Central memory CD4-positive, alpha-beta T cell (primary cell): ENCODE measurements at regions not wholly inside any gene's neighbourhood (a gene's known extent, or its start where the extent isn't known, plus 50 kb on each side); places are given as distances from the start of the nearest gene placed in this dataset.
"Not testable (repeated sequence)": the region's sequence is repeated elsewhere in the genome, so short reads cannot be mapped to it uniquely, and the experiment has no call there.

Experiments
- DNase-seq: peaks from one replicate; pipeline ENCODE4 v3.0.0; 2022

DNA sequence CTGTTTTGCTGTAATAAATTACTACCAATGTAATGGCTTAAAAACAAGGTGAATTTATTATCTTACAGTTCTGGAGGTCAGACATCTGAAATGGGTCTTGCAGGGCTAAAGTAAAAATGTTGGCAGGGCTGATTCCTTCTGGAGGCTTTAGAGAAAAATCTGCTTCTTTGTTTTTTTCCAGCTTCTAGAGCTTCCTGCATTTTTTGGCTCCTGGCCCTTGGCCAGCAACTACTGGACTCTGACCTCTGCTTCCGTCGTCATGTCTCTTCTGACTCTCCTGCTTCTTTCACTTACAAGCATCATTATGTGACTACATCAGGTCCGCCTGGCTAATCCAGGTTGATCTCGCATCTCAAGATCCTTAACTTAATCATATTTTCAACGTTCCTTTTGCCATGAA is 350.9 kb downstream of the S1PR1 start:
- DNase-seq, result no peak

DNA sequence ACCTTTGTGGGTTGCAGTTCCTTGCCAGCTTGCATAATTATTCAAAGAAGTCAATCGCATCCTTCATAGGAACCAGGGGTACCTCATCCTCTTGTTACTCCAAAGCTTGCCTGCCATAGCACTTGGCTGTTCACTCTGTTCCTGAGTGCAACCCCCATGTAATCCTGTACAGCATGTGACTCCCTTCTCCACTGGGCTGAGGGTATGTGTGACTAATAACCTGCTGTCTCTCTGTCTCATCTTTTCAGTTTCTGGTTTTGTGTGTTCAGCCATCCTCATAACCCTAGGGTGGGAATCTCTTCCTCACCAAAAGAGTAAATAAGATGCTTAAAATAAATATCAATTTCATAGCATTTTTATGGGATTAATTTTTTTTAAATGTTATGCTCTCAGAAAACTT is 351.9 kb downstream of the S1PR1 start:
- no peak for DNase-seq

DNA sequence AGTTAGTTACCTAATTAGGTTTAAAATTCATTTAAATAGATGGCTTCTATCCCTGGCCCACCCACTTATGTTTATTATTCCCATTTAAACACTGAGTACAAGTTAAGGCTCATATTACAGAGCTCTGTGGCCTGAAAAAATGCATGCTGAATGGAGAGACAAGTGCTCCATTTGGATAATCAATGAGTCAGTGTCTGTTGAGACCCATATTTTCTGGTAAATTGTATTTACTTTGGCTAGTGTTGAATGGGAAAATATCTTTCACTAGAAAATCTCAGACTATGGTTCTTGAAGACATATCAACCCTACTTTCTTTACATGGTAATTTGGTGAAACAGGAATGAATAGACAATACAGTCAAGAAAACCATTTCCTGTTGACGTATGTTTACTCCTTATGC is 356.0 kb downstream of the S1PR1 start:
- no peak for DNase-seq

DNA sequence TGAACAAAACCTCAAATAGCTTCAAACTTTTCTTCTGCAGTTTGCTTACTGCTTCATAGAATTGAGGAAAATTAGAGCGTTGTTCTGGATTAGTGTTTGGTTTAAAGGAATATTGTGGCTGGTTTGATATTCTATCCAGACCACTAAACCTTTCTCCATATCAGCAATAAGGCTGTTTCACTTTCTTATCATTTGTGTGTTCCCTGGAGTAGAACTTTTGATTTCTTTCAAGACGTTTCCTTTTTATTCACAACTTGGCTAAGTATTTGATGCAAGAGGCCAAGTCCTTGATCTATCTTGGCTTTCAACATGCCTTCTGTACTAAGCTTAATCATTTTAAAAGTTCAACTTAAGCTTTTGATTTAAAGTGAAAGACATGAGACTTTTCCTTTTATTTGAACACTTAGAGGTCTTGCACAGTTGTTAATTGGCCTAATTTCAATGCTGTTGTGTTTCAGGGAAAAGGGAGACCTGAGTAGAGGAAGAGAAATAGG is 359.1 kb downstream of the S1PR1 start:
- no peak for DNase-seq

DNA sequence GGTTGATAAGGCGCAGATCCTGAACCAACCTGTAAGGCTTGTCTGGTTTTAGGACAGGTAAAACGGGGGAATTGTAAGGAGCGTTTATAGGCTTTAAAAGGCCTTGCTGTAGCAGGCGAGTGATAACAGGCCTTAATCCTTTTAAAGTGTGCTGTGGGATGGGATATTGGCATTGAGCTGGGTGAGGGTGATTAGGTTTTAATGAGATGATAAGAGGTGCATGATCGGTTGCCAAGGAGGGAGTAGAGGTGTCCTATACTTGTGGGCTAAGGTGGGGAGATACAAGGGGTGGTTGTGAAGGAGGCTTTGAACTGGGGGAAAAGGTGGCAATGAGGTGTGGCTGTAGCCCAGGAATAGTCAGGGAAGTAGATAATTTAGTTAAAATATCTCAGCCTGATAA is 363.8 kb downstream of the S1PR1 start:
- DNase-seq, result not testable (repeated sequence)

DNA sequence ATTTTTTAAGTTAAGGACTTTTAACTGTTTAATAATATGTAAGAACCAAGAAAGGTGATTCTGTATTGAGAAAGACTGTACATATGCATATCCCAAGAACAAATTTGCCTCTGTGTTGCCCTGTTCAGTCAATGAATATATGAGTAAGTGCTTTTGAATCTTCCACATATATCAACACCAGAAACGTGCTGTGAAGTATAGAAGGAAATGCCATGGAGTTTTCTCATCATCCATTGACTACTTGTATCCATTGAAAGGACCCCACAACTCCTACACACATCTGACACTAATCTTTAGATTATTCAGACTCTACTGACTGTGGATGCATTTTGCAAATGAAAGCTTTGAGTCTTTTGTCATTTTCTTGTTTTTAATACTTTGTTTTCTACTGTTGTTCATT is 366.9 kb downstream of the S1PR1 start:
- DNase-seq, result no peak

DNA sequence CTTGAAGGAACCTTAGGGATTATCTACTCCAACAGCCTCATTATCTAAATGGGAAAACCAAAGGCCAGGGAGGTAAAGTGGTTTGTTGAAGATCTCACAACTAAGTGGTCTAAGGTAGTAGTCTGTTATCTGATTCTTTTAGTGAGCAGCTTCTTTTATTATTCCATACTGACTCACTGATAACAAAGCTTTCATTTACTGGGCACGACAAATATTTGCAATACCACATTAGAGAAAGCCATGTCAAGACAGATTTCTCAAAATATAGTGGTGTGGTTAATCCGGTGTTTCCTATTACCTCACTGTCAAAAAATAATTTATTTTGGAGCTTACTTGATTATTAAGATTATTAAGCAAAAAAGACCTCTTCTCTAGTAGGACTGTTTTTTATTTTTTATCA is 369.1 kb downstream of the S1PR1 start:
- DNase-seq, result no peak

DNA sequence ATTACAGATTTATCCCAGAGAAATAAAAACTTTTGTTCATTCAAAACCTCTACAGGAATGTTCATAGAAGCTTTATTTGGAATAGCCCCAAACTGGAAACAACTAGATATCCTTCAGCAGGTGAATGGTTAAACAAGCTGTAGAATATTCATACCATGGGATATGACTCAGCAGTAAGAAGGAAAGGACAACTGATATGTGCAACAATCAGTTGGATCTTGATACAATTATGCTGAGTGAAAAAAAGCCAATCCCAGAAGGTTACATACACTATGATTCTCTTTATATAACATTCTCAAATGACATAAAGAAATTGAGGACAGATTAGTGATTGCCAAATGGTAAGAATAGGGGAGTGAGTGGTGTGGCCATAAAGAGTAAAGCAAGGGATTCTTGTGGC is 376.7 kb downstream of the S1PR1 start:
- DNase-seq, result no peak

DNA sequence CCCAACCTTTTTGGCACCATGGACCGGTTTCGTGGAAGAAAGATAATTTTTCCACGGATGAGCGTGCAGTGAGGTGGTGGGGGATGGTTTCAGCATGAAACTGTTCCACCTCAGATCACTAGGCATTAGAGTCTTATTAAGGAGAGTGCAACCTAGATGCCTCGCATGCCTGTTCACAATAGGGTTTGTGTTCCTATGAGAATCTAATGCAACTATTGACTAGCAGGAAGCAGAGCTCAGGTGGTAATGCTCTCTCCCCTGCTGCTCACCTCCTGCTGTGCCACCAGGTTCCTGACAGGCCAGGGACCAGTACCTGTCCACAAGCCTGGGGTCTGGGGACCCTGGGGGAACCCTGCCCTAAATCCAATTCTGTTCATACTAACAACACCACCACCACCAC is 377.8 kb downstream of the OLFM3 start:
- DNase-seq, result no peak

DNA sequence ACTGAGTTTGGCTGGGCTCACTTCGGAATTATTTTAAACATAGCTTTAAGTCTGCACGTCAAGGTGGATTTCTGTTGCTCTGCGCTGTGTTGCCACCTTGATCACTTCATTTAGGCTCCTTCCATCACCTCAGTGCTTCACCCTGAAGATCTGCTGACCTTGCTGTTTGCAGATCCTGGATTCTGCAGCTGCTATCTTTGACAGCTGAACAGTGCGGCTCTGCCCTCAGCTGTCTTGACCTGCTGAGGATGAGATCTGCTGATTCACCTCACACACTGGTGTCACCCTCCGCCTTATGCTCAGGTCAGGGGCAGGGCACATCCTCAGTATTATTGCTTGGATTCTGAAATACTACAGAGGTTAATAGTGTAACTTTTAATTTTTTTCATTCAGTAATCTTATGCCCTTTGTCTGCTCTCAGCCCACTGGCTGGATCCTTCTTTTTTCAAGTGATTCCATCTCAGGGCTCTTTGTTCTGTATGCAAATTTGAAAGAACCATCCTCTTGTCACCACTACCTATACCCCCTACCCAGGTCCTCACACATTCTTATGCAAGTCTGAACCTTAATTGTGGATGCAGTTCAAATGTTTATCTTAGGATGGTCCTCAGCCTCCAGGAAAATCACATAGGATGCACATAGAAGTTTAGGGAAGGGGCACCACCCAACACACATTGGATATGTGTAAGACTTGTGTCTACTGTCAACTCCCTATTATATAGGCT is 364.0 kb downstream of the OLFM3 start:
- no peak for DNase-seq

DNA sequence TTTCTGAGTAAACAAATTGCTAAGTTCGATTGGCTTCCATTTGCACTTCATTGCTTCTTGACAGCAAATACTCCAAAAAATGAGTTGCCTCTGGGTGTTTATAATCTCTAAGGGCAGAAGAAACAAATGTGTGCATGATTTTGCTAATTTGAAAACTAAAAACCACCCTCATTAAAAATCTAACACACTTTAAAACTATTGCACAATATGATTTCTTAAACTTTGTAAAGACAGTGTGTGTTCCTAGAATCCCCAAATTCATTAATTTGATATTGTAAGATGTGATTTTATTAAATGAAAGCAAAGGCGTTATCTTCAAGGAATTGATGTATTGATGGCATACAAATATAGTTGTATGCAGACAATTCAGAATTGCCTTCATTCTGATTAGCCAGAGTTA is 350.9 kb downstream of the OLFM3 start:
- DNase-seq, result no peak

DNA sequence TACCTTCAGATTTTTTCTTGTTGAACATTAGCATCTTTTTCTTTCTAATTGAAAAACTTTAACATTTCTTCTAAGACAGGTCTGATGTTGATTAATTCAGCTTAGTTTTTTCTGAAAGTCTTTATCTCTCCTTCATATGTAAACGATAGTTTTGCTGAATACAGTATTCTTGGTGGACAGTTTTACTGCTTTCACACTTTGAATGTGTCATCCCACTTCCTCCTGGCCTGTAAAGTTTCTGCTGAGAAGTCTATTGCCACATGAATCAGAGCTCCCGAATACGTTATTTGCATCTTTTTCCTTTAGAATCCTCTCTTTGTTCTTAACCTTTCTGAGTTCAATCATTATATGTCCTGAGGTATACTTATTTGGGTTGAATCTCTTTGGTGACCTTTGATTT is 344.2 kb downstream of the OLFM3 start:
- DNase-seq, result no peak

DNA sequence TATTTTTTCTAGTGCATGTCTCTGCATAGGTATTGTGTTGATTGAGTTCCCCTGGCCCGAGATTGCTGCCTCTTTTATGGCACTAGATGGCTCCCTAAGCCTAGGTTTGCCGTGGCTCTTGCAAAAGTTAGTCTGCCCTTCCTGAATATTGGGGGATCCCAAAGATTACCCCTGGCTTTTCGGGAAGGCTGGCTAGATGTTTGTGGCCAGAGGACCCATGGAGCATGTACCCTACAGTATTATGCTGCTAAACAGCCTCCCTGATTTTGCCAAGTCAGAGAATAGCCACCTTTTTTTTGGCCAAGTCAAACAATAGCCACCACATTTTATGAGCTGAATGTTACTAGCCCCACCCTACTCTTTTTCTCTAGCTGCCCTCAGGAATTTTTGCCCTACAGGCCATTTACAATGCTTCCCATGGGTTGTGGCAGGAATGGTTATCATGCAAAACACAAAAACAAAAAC is 343.2 kb downstream of the OLFM3 start:
- DNase-seq, result no peak

DNA sequence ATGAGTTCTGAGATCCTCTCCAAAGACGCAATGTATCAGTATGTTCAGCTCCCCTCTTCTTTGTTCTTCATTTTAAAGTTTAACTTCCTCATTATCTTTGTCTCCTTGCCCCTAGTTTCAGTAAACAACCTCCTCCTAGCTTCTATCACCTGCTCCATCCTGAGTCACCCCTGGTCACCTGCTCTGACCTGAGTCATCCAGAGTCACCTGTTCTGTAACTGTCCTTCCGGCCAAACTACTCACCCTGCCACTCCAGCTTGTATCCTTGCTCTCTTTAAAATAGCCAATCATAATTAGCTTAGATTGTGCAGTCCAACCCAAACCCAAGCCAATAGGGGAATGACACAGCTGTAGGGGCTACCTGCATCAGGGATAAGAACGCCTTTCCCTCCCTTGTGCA is 332.0 kb downstream of the OLFM3 start:
- DNase-seq, result no peak

DNA sequence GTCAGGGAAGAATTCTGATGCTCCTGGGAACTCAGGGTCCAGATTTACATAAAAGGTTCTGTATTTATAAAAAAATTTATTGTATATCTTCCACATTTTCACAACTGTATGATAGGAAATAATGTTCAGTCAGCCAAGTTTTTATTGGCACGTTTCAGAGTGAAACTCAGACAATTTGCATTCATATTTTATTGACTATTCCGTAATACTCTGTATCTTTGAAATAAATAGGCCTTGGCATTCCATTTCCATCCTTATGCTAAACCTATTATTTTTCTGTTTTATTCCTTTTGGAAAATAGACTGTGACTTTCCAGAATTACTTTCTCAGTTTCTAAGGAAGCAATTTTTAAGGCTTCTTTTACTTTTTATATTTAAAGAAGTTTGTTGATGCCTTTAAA is 329.0 kb downstream of the OLFM3 start:
- DNase-seq, result no peak

DNA sequence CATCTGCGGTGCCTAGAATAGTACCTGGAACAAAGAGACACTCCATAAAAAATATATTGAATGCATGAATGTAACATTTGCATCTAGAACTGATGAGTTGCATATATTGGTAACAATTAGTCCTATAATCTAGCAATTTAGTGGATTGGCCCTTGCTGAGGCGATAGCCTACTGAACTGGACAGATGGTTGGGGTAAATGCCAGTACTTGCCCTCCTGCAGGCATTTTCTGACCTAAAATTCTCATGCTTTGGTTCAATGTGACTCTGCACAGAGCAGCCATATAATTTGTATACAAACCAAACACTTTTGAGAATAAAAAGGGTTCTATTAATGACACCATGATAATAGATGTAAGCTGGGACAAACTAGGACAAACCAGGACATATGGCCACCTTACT is 313.6 kb downstream of the OLFM3 start:
- DNase-seq, result no peak

DNA sequence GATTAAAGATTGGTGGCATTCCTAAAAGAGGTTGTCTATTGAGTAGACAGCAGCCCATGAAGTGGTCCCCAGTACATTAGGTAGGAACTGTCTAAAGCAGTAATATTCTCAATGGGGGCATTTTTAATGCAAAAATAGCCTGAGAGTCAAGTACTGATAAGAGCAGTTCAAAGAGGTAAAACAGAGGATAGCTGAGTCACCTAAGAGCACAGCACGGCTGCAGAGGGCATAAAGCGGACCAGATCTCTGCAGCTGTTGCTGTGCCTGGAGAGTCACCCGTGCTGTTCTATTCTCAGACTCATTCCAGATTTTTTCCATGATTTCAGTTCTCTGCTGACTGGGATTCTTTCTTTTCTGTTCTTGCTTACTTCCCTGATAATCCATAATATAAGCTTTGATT is 313.2 kb downstream of the OLFM3 start:
- DNase-seq, result no peak

DNA sequence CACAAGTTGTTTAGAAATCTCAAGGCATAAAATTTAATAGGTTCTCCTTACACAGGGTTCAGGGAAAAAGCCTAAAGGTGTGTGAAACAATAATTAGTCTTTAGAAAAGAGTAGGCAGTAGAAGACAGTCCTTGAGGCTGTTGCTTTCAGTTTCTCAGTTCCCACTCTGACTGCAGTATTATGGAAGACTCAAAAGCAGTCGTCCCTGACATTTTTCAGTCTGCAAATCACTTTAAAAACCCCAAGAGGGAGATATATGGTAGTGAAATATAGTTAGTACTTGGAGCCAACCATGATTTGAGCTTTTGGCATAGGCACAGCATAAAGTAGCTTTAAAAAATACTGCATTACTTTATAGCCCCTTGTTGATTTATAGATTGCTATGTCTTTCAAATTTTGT is 299.7 kb downstream of the OLFM3 start:
- no peak for DNase-seq

DNA sequence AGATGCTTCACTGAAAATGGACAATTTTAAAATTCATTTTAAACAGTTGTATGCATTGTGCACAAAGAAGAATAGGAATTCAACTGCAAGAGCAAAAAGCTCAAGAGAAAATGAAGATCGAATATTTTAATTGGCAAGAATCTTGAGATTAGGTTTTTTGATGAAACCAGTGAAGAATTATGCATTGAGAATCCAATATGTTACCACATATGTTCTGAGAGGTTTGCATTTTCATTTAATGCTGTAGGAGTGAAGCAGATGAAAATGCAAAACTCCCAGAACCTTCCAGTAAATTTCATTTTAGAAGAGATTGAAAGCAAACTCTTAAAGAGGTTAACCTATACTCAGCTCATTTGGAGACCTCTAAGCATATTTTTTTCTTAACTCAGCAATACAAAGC is 298.0 kb downstream of the OLFM3 start:
- no peak for DNase-seq

DNA sequence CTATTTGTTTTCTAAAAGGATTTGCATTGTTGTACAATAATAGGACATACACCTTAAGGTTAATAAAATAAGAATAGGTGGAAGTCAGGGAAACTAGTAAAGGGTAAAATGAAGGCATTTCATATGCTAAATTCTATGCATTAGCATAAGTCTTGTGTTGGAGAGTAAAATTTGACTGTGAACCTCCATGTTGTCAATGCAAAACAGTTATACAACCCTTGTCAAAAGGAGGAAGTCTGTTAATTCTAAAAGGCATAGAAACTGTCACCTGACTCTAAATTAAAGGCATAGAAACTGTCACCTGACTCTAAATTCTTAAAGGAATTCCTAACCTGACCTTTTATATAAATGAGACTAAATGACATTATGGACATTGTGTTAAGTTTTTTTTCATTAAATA is 291.8 kb downstream of the OLFM3 start:
- no peak for DNase-seq

DNA sequence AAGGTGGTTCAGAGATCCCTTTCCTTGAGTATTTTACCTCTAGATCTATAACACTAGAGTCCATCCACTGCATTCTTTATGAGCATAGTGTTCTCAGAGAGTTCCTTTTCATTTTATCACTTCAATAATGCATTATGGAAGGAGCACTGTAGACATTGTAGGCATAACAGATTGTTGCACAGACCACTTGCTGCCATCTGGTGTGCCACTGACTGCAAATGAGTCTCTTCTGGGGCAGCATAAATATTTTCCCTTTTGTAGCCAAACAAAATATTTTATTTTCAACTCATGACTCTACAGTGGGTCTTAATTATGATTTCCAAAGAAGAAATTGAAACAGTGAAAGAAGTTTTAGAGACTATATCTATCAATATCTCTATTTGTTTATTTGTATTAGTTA is 290.4 kb downstream of the OLFM3 start:
- DNase-seq, result no peak

DNA sequence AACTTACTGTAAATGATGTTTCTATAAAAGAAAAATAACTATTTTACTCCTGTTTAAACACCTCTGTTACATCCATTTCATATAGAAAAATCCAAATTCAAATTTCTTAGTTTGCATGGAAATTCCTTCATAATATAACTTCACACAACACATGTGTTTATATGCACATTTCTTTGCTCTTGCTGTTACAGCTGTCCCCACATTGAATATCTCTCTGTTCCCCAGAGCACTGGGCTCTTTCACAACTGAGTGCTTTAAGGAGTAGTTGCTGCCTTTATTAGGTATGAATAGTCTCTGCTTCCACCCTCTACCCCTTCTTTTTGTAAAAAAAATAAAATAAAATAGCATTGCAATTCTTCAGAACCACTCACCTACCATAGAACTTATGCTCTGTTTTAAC is 287.0 kb downstream of the OLFM3 start:
- DNase-seq, result no peak

DNA sequence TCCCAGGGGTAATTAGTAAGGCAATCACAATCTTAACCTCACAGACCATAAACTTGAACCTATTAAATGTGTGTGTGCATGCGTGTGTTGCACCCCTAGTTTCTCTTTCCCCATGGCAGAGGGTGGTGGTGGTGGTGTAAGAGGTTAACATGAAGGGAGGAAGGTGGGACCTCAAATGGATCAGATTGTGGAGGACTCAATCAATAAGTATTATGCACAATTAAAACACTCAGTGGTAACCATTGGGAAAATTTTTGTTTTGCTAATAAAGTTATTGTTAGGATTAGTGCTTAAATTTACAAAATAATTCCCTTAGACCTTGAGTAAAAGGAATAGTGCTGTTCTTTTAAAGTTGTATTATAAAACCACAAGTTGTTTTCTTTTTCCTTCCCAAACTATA is 283.0 kb downstream of the OLFM3 start:
- DNase-seq, result no peak

DNA sequence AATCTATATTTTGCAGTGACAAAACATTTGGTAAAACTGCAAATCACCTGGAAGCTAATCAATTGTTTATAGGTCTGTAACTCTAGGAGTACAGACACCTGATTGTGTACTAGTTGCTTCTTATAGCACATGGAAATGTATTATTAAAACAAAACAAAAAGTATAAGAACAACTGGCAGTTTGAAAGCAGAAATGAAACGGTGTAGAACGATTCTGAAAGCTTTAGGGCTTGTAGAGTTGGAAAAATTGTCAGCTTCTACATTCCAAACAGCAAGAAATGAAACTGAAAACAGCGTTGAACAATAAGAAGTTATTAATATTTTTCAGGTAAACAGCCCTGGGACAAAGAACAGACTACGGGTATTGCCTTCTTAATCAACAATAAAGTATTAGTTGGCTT is 273.3 kb downstream of the OLFM3 start:
- no peak for DNase-seq

DNA sequence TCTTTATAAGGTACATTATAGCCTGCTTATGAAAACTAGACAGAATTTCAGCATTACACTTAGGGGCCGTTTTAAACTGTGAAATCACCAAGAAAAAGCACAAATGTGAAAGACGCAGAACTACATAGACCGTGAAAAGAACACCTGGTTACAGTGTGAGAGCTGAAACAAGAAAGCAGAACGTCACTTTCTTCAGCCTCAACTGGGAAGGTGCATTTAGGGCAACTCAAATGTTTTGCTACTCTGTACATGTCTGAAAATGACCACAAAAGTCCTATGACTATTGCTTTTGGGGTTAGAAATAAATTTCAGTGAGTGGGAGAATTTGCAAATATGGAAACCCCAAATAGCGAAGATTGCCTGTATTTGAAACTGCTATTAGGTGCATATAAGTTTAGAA is 268.7 kb downstream of the OLFM3 start:
- DNase-seq, result no peak
